Smooth muscle cell (in vitro differentiated cells): ENCODE measurements at regions not wholly inside any gene's neighbourhood (a gene's known extent, or its start where the extent isn't known, plus 50 kb on each side); places are given as distances from the start of the nearest gene placed in this dataset.
"Not testable (repeated sequence)": the region's sequence is repeated elsewhere in the genome, so short reads cannot be mapped to it uniquely, and the experiment has no call there.

Experiments used
- DNase-seq: peaks from one replicate; lab custom pipeline; 2025; ENCODE audit not compliant: unreplicated experiment; lab: John Stamatoyannopoulos, UW
- H2AFZ ChIP-seq: fragments of 200-600 bp; sonication (generic); 2 replicates; pipeline ENCODE4 v1.6.0; 2016; ENCODE audit warnings: antibody characterized with exemption, low read depth, mild to moderate bottlenecking
- H3F3A ChIP-seq: fragments of 200-600 bp; sonication (generic); 2 replicates; pipeline ENCODE4 v1.6.0; 2017; ENCODE audit warnings: antibody characterized with exemption, low read depth
- H3K27ac ChIP-seq: fragments of 200-600 bp; sonication (generic); 2 replicates; pipeline ENCODE4 v1.5.1; 2016; ENCODE audit warnings: low read depth, mild to moderate bottlenecking
- H3K27me3 ChIP-seq: fragments of 200-600 bp; sonication (generic); 2 replicates; pipeline ENCODE4 v1.6.1; 2016; ENCODE audit warnings: low read depth, mild to moderate bottlenecking
- H3K36me3 ChIP-seq: fragments of 200-600 bp; sonication (generic); 2 replicates; pipeline ENCODE4 v1.5.1; 2016; ENCODE audit warnings: low read depth
- H3K4me1 ChIP-seq: fragments of 200-600 bp; sonication (generic); 2 replicates; pipeline ENCODE4 v1.5.1; 2016; ENCODE audit warnings: low read depth
- H3K4me2 ChIP-seq: fragments of 200-600 bp; sonication (generic); 2 replicates; pipeline ENCODE4 v1.6.0; 2016; ENCODE audit warnings: mild to moderate bottlenecking
- H3K4me3 ChIP-seq: fragments of 200-600 bp; sonication (generic); 2 replicates; pipeline ENCODE4 v1.5.1; 2016; ENCODE audit warnings: mild to moderate bottlenecking
- H3K79me2 ChIP-seq: fragments of 200-600 bp; sonication (generic); 2 replicates; pipeline ENCODE4 v1.6.0; 2016; ENCODE audit warnings: low read depth, mild to moderate bottlenecking
- H3K9ac ChIP-seq: fragments of 200-600 bp; sonication (generic); 2 replicates; pipeline ENCODE4 v1.6.0; 2016; ENCODE audit warnings: low read depth
- H3K9me3 ChIP-seq: fragments of 200-600 bp; sonication (generic); replicated peaks from 2 replicates; pipeline ENCODE4 v1.5.1; 2016; ENCODE audit warnings: low read depth
- H4K20me1 ChIP-seq: fragments of 200-600 bp; sonication (generic); 2 replicates; pipeline ENCODE4 v1.6.0; 2016; ENCODE audit warnings: low read depth
- WGBS: methylation state at CpG from one replicate; pipeline ENCODE4 v1.1.7; 2016; ENCODE audit warnings: low lambda C conversion rate; 5-methylcytosine and 5-hydroxymethylcytosine counted together
- TF ChIP-seq, protein P1 (sequence below): fragments of 200-600 bp; sonication (generic); IDR thresholded peaks from 2 replicates; pipeline ENCODE4 v1.5.1; 2017; ENCODE audit warnings: borderline replicate concordance, mild to moderate bottlenecking, antibody characterized with exemption; ENCODE audit not compliant: insufficient read depth, poor library complexity, severe bottlenecking

DNA sequence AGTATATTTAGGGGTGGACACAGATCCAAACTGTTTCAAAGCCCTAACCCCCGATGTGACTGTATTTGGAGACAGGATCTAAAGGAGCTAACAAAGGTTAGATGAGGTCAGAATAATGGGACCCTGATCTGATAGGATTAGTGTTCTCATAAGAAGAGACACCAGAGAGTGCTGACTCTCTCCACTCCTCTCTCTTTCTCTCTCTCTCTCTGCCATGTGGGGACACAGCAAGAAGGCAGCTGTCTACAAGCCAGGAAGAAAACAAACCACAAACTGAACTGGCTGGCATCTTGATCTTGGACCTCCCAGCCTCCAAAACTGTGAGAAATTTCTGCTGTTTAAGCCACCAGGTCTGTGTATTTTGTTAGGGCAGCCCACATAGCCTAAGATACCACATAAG, 84.7 kb upstream of the KDM7A start:
- Histone ChIP-seq H3K4me2 (no peak overlapping the region), H3K9me3 (no peaks in the 10 kb centered on the region), H2AFZ (no peak overlapping the region), H3K27ac (no peak overlapping the region), H3K79me2 (no peaks in the 10 kb centered on the region), H4K20me1 (no peaks in the 10 kb centered on the region), H3K27me3 (peaks cover 10% of the 10 kb centered on the region), H3K36me3 (no peaks in the 10 kb centered on the region), H3K9ac (no peak overlapping the region), H3K4me1 (no peaks in the 10 kb centered on the region), H3K4me3 (no peak overlapping the region), H3F3A (no peaks in the 10 kb centered on the region)
- TF ChIP-seq, protein P1, sequence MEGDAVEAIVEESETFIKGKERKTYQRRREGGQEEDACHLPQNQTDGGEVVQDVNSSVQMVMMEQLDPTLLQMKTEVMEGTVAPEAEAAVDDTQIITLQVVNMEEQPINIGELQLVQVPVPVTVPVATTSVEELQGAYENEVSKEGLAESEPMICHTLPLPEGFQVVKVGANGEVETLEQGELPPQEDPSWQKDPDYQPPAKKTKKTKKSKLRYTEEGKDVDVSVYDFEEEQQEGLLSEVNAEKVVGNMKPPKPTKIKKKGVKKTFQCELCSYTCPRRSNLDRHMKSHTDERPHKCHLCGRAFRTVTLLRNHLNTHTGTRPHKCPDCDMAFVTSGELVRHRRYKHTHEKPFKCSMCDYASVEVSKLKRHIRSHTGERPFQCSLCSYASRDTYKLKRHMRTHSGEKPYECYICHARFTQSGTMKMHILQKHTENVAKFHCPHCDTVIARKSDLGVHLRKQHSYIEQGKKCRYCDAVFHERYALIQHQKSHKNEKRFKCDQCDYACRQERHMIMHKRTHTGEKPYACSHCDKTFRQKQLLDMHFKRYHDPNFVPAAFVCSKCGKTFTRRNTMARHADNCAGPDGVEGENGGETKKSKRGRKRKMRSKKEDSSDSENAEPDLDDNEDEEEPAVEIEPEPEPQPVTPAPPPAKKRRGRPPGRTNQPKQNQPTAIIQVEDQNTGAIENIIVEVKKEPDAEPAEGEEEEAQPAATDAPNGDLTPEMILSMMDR, result no peak
- no peak for DNase-seq
- 85% methylated on average over 1 of the region's 1 CpG for WGBS

DNA sequence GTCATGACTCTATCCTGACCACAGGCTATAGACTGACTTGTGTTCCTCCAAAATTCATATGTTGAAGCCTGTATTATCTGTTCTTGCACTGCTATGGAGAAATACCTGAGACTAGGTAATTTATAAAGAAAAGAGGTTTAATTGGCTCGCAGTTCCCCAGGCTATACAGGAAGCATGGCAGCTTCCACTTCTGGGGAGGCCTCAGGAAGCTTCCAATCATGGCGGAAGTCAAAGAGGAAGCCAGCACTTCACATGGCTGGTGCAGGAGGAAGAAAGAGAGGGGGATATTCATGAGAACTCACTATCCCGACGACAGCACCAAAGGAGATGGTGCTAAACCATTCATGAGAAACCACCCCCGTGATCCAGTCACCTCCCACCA, 84.3 kb upstream of the KDM7A start:
- no peak overlapping the region for H3K4me3 ChIP-seq
- DNase-seq, result no peak
- no peaks in the 10 kb centered on the region for H3K9me3 ChIP-seq
- TF ChIP-seq, protein P1, result no peak
- no peak overlapping the region for H3K9ac ChIP-seq
- peaks cover 10% of the 10 kb centered on the region for H3K27me3 ChIP-seq
- H3K4me1 ChIP-seq, result no peaks in the 10 kb centered on the region
- H3K36me3 ChIP-seq, result no peaks in the 10 kb centered on the region
- H2AFZ ChIP-seq, result no peak overlapping the region
- no peaks in the 10 kb centered on the region for H3F3A ChIP-seq
- no peaks in the 10 kb centered on the region for H4K20me1 ChIP-seq
- 95% methylated on average over 5 of the region's 5 CpGs for WGBS
- H3K4me2 ChIP-seq, result no peak overlapping the region
- H3K79me2 ChIP-seq, result no peaks in the 10 kb centered on the region
- no peak overlapping the region for H3K27ac ChIP-seq

DNA sequence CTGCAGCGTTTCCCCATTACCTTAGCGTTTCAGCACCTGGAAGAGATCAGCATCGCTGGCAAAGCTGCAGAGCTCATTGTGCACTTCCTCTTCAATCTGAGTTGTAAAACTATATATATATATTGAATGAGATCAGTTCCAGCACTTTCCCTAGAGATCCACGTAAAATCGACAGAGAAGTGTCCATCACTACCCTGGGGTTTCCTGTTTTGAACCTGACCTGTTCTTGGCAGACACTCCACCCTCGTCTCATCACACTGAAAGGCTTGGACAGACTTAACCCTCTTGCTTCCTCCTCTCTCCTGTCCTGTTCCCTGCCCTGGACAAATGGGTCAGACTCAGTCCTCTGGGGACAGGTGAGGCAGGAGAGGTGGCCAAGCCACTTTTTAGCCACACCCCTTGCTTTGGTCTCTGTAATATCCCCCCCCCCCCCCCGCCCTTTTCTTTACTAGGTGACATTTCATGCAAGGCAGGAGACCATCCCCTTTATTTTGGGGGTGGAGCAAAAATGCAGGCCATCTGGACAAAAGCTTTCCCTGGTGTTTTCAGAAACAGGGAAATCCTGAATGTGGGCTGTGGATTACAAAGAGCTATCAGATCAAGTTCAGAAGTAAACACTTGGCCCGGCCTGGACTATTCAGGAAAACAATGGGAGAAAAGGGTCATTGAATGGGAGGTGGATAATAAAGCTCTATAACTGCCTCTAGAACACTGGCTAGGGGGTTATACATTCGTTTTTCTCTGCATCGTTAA, 83.7 kb upstream of the KDM7A start:
- H3K9me3 ChIP-seq, result no peaks in the 10 kb centered on the region
- WGBS, result 79% methylated on average over 10 of the region's 10 CpGs
- no peaks in the 10 kb centered on the region for H3K36me3 ChIP-seq
- no peak overlapping the region for H3K4me2 ChIP-seq
- H3K4me3 ChIP-seq, result no peak overlapping the region
- H3K79me2 ChIP-seq, result no peaks in the 10 kb centered on the region
- no peak for DNase-seq
- H4K20me1 ChIP-seq, result no peaks in the 10 kb centered on the region
- H3K27ac ChIP-seq, result no peak overlapping the region
- no peak overlapping the region for H3K9ac ChIP-seq
- TF ChIP-seq, protein P1, result no peak
- H3F3A ChIP-seq, result no peaks in the 10 kb centered on the region
- H3K4me1 ChIP-seq, result no peaks in the 10 kb centered on the region
- no peak overlapping the region for H2AFZ ChIP-seq
- H3K27me3 ChIP-seq, result peaks cover 10% of the 10 kb centered on the region

DNA sequence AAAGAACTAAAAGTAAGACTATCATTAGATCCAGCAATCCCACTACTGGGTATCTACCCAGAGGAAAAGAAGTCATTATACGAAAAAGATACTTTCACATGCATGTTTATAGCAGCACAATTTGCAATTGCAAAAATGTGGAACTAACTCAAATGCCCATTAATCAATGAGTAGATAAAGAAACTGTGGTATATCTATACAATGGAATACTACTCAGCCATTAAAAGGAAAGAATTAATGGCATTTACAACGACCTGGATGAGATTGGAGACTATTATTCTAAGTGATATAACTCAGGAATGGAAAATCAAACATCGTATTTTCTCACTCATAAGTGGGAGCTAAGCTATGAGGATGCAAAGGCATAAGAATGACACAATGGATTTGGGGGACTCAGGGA, 80.5 kb upstream of the KDM7A start:
- 83% methylated on average over 3 of the region's 3 CpGs for WGBS
- H3K36me3 ChIP-seq, H3K27me3 ChIP-seq, H3K4me3 ChIP-seq, H3K4me1 ChIP-seq, H3K9me3 ChIP-seq, H2AFZ ChIP-seq, H3K27ac ChIP-seq, H3F3A ChIP-seq, H3K79me2 ChIP-seq, H4K20me1 ChIP-seq, H3K9ac ChIP-seq, H3K4me2 ChIP-seq, DNase-seq: not testable (repeated sequence)

DNA sequence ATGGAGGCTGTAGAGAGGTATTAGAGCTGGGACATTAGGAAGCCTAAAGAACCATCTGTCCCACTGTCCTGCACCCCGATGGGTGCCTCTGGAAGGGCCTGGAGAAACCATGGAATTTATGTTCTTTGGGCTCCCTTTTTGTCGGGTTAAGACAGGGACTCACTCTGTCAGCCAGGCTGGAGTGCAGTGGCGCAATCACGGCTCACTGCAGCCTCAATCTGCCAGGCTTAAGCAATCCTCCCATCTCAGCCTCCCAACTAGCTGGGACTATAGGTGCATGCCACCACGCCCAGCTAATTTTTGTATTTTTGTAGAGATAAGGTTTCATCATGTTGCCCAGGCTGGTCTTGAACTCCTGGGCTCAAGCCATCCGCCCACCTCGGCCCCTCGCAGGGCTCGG, 78.2 kb upstream of the KDM7A start:
- not testable (repeated sequence) for H3F3A ChIP-seq, H3K9ac ChIP-seq, H4K20me1 ChIP-seq, H3K27ac ChIP-seq, H3K4me3 ChIP-seq, H3K27me3 ChIP-seq, H3K4me1 ChIP-seq, H3K79me2 ChIP-seq, H2AFZ ChIP-seq, H3K4me2 ChIP-seq, H3K36me3 ChIP-seq, H3K9me3 ChIP-seq, DNase-seq
- 98% methylated on average over 9 of the region's 9 CpGs for WGBS
